A549 (cell line): ENCODE measurements at regions not wholly inside any gene's neighbourhood (a gene's known extent, or its start where the extent isn't known, plus 50 kb on each side); places are given as distances from the start of the nearest gene placed in this dataset.

Experiments
- ATAC-seq, 2 experiments: fragments of 200-7000 bp in 1 of 2; fragments of >200 bp in 1 of 2; cut with Nextera tagmentation in 1 of 2; cut with Tn5 transposase in 1 of 2; 3 replicates each; pipeline versions ENCODE4 v1.8.0 to v1.9.1; 2018 to 2020; ENCODE audit warnings: mild to moderate bottlenecking in 1 of 2, moderate library complexity in 1 of 2
- CTCF ChIA-PET: fragments of 300-600 bp; sonication (Branson Sonifier 250); formaldehyde crosslinking; extraction: SDS; loops from one replicate; lab custom pipeline; 2021; ENCODE audit warnings: antibody characterized with exemption, inconsistent platforms; lab: Yijun Ruan, JAX
- POLR2A ChIA-PET: fragments of 350-600 bp; formaldehyde crosslinking; extraction: SDS; loops from one replicate; lab custom pipeline; 2021; ENCODE audit warnings: antibody characterized with exemption, inconsistent platforms; lab: Yijun Ruan, JAX
- DNase-seq, 2 experiments: peaks; one replicate each; pipeline versions ENCODE4 v3.0.0 to v3.0.0-alpha.2; 2011 to 2016; ENCODE audit warnings: low read depth in 1 of 2, low spot score in 1 of 2
- FAIRE-seq: peaks from 2 replicates; lab custom pipeline; 2011; peaks lifted over from hg19 to GRCh38; lab: Jason Lieb, UNC
- H3K27ac ChIP-seq, 2 experiments: fragments of >200 bp; sonication (Bioruptor Twin); formaldehyde crosslinking; 3 replicates each; pipeline ENCODE4 v1.5.1; 2016 to 2017
- H3K4me1 ChIP-seq: fragments of >200 bp; sonication (Bioruptor Twin); formaldehyde crosslinking; 3 replicates; pipeline ENCODE4 v1.6.1; 2016
- H3K4me2 ChIP-seq: fragments of >200 bp; sonication (Bioruptor Twin); formaldehyde crosslinking; 3 replicates; pipeline ENCODE4 v1.6.1; 2016
- H3K4me3 ChIP-seq: fragments of >200 bp; sonication (Bioruptor Twin); formaldehyde crosslinking; 3 replicates; pipeline ENCODE4 v1.5.1; 2016
- H3K9me3 ChIP-seq: fragments of >200 bp; sonication (Bioruptor Twin); formaldehyde crosslinking; 3 replicates; pipeline ENCODE4 v1.6.1; 2016
- ATOH8 ChIP-seq: fragments of 250-450 bp; sonication (Bioruptor Pico); IDR thresholded peaks from 2 replicates; pipeline ENCODE4 v1.5.0; 2020; ENCODE audit warnings: low read depth, mild to moderate bottlenecking, moderate library complexity
- CBX2 ChIP-seq: fragments of 200-600 bp; sonication (generic); IDR thresholded peaks from 2 replicates; pipeline ENCODE4 v1.6.1; 2016; ENCODE audit warnings: low read depth, mild to moderate bottlenecking, borderline replicate concordance
- CEBPB ChIP-seq, 2 experiments: fragments of >200 bp in 1 of 2; sonication (Bioruptor Twin) in 1 of 2; formaldehyde crosslinking in 1 of 2; IDR thresholded peaks; 2 replicates each; pipeline ENCODE4 v1.6.1; 2012 to 2016
- CHD4 ChIP-seq: fragments of 200-600 bp; sonication (generic); IDR thresholded peaks from 2 replicates; pipeline ENCODE4 v1.6.1; 2016; ENCODE audit warnings: antibody characterized with exemption, mild to moderate bottlenecking, borderline replicate concordance
- EHF ChIP-seq: fragments of 250-450 bp; sonication (Bioruptor Pico); IDR thresholded peaks from 2 replicates; pipeline ENCODE4 v1.5.0; 2020; ENCODE audit warnings: mild to moderate bottlenecking
- ELK1 ChIP-seq: fragments of 150-350 bp; IDR thresholded peaks from 2 replicates; pipeline ENCODE4 v1.6.1; 2014; ENCODE audit warnings: low read depth, mild to moderate bottlenecking, low read length
- FOSB ChIP-seq: fragments of 250-450 bp; sonication (Bioruptor Pico); IDR thresholded peaks from 2 replicates; pipeline ENCODE4 v1.5.0; 2020; ENCODE audit warnings: mild to moderate bottlenecking, moderate library complexity
- FOSL2 ChIP-seq, 2 experiments: fragments of 450-650 bp in 1 of 2; fragments of >200 bp in 1 of 2; sonication (Bioruptor Twin) in 1 of 2; formaldehyde crosslinking; IDR thresholded peaks; 2 replicates each; pipeline versions ENCODE4 v1.5.0 to v1.6.1; 2016 to 2020; ENCODE audit warnings: mild to moderate bottlenecking in 1 of 2, moderate library complexity in 1 of 2
- HES2 ChIP-seq: fragments of >200 bp; sonication (Bioruptor Twin); formaldehyde crosslinking; IDR thresholded peaks from 2 replicates; pipeline ENCODE4 v1.6.1; 2016
- HEYL ChIP-seq: fragments of 250-450 bp; sonication (Bioruptor Pico); IDR thresholded peaks from 2 replicates; pipeline ENCODE4 v1.8.0; 2021; ENCODE audit warnings: mild to moderate bottlenecking, moderate library complexity
- HMGXB4 ChIP-seq: fragments of 250-450 bp; sonication (Bioruptor Pico); IDR thresholded peaks from 2 replicates; pipeline ENCODE4 v1.5.0; 2021; ENCODE audit warnings: mild to moderate bottlenecking, moderate library complexity, borderline replicate concordance
- JUN ChIP-seq, 2 experiments: fragments of >200 bp; sonication (Bioruptor Twin); formaldehyde crosslinking; IDR thresholded peaks; 2 replicates in 1 of 2; 3 replicates in 1 of 2; pipeline ENCODE4 v1.6.1; 2016 to 2017
- JUNB ChIP-seq: fragments of >200 bp; sonication (Bioruptor Twin); formaldehyde crosslinking; IDR thresholded peaks from 2 replicates; pipeline ENCODE4 v1.6.1; 2016
- KDM5A ChIP-seq: fragments of 200-600 bp; sonication (generic); IDR thresholded peaks from 2 replicates; pipeline ENCODE4 v1.6.1; 2016; ENCODE audit warnings: antibody characterized with exemption, mild to moderate bottlenecking
- MYC ChIP-seq: IDR thresholded peaks from 2 replicates; pipeline ENCODE4 v1.6.1; 2012; ENCODE audit warnings: mild to moderate bottlenecking, inconsistent platforms, low read length, improper control_type of control experiment, borderline replicate concordance
- POLR2A ChIP-seq: IDR thresholded peaks from 2 replicates; pipeline ENCODE4 v1.6.1; 2012; ENCODE audit warnings: mild to moderate bottlenecking, low read length
- POLR2AphosphoS2 ChIP-seq: conservative IDR thresholded peaks from 2 replicates; pipeline ENCODE4 v1.6.1; 2012; ENCODE audit warnings: low read length, improper control_type of control experiment, inconsistent platforms
- TFCP2L1 ChIP-seq: fragments of 250-450 bp; sonication (Bioruptor Pico); IDR thresholded peaks from 2 replicates; pipeline ENCODE4 v1.5.0; 2021; ENCODE audit warnings: mild to moderate bottlenecking
- TP53 ChIP-seq: fragments of 250-450 bp; sonication (Bioruptor Pico); IDR thresholded peaks from 2 replicates; pipeline ENCODE4 v1.5.0; 2021; ENCODE audit warnings: mild to moderate bottlenecking, moderate library complexity
- ZC3H11A ChIP-seq: fragments of 450-650 bp; IDR thresholded peaks from 2 replicates; pipeline ENCODE4 v1.6.1; 2014; ENCODE audit warnings: antibody characterized with exemption, mild to moderate bottlenecking
- ZFP36 ChIP-seq: fragments of 450-650 bp; IDR thresholded peaks from 2 replicates; pipeline ENCODE4 v1.6.1; 2014; ENCODE audit warnings: borderline replicate concordance; ENCODE audit not compliant: partially characterized antibody
- WGBS: methylation state at CpG from one replicate; pipeline ENCODE4 v1.1.6; 2017; ENCODE audit errors: missing lambda C conversion rate; 5-methylcytosine and 5-hydroxymethylcytosine counted together
- TF ChIP-seq, protein P1 (sequence below): fragments of 450-650 bp; IDR thresholded peaks from 2 replicates; pipeline ENCODE4 v1.6.1; 2014; ENCODE audit warnings: antibody characterized with exemption
- TF ChIP-seq, protein P2 (sequence below): fragments of >200 bp; sonication (Bioruptor Twin); formaldehyde crosslinking; IDR thresholded peaks from 3 replicates; pipeline ENCODE4 v1.6.1; 2016

DNA sequence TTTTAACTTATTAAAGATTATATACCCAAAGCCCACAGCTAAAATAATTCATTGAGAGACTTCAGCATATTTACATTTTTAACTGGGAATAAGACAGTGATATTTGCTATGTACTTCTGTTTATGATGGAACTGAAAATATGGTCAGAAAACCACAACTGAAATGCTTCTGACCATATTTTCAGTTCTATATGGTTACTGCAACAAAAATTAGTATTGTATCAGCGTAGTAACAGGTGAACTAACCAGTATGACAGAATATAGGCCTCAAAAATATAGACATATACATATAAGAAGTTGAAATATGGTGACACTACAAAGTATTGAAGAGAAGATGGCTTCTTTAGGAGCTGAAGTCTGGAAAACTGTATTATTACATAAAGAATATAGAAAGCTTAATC, 857.4 kb downstream of the OLFM4 start:
- H3K4me3 ChIP-seq: no peak overlapping the region
- FAIRE-seq: no peak
- no peak for DNase-seq
- ChIA-PET CTCF (no interaction called here), POLR2A (no interaction called here)
- no peak overlapping the region for H3K27ac ChIP-seq
- H3K4me2 ChIP-seq: no peak overlapping the region
- ATAC-seq: no peak
- H3K4me1 ChIP-seq: no peaks in the 10 kb centered on the region
- 0% methylated on average over 1 of the region's 1 CpG for WGBS
- no peak for TF ChIP-seq CHD4
- no peak for TF ChIP-seq POLR2A
- no peak for TF ChIP-seq ATOH8 (CRISPR knock-in tag)
- no peak for TF ChIP-seq JUNB
- TF ChIP-seq, protein P1, sequence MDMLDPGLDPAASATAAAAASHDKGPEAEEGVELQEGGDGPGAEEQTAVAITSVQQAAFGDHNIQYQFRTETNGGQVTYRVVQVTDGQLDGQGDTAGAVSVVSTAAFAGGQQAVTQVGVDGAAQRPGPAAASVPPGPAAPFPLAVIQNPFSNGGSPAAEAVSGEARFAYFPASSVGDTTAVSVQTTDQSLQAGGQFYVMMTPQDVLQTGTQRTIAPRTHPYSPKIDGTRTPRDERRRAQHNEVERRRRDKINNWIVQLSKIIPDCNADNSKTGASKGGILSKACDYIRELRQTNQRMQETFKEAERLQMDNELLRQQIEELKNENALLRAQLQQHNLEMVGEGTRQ: no peak
- TF ChIP-seq FOSB (CRISPR knock-in tag): no peak
- TF ChIP-seq EHF: no peak
- TF ChIP-seq ZFP36: no peak
- no peak for TF ChIP-seq HMGXB4 (CRISPR knock-in tag)
- TF ChIP-seq HEYL (CRISPR knock-in tag): no peak
- no peak for TF ChIP-seq POLR2AphosphoS2
- TF ChIP-seq TFCP2L1 (CRISPR knock-in tag): no peak
- TF ChIP-seq KDM5A: no peak
- TF ChIP-seq FOSL2 (IDR thresholded peaks at IDR 0.05): no peak
- no peak for TF ChIP-seq FOSL2 (CRISPR knock-in tag; IDR thresholded peaks at IDR 0.05)
- no peak for TF ChIP-seq ELK1
- H3K9me3 ChIP-seq: no peaks in the 10 kb centered on the region

GRCh38 chr13:53890696-53891095, 862.1 kb downstream of the OLFM4 start:
- no peak overlapping the region for H3K4me2 ChIP-seq
- DNase-seq (no peak), FAIRE-seq (no peak), ATAC-seq (no peak)
- no peaks in the 10 kb centered on the region for H3K9me3 ChIP-seq
- ChIA-PET POLR2A (no interaction called here), CTCF (no interaction called here)
- no peak for TF ChIP-seq MYC
- TF ChIP-seq POLR2AphosphoS2: no peak
- TF ChIP-seq EHF: no peak
- no peak for TF ChIP-seq JUN (IDR thresholded peaks at IDR 0.05)
- no peak for TF ChIP-seq CBX2
- no peak for TF ChIP-seq TP53
- TF ChIP-seq, protein P2, sequence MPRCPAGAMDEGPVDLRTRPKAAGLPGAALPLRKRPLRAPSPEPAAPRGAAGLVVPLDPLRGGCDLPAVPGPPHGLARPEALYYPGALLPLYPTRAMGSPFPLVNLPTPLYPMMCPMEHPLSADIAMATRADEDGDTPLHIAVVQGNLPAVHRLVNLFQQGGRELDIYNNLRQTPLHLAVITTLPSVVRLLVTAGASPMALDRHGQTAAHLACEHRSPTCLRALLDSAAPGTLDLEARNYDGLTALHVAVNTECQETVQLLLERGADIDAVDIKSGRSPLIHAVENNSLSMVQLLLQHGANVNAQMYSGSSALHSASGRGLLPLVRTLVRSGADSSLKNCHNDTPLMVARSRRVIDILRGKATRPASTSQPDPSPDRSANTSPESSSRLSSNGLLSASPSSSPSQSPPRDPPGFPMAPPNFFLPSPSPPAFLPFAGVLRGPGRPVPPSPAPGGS: no peak
- TF ChIP-seq ZC3H11A: no peak
- no peak for TF ChIP-seq HEYL (CRISPR knock-in tag)
- no peak for TF ChIP-seq CEBPB (IDR thresholded peaks at IDR 0.05)
- TF ChIP-seq CHD4: no peak
- TF ChIP-seq HES2: no peak
- H3K27ac ChIP-seq: no peak overlapping the region
- WGBS: 0% methylated on average over 2 of the region's 2 CpGs
- no peak overlapping the region for H3K4me3 ChIP-seq
- H3K4me1 ChIP-seq: no peaks in the 10 kb centered on the region
